Fibroblast of peridontal ligament (primary cell): ENCODE measurements at regions not wholly inside any gene's neighbourhood (a gene's known extent, or its start where the extent isn't known, plus 50 kb on each side); places are given as distances from the start of the nearest gene placed in this dataset.
"Not testable (repeated sequence)": the region's sequence is repeated elsewhere in the genome, so short reads cannot be mapped to it uniquely, and the experiment has no call there.

Experiments used
- DNase-seq: peaks from one replicate; pipeline ENCODE4 v3.0.0-alpha.2; 2010; ENCODE audit errors: extremely low read depth

GRCh38 chr12:131644481-131644880 is 66.4 kb upstream of the SFSWAP start:
- DNase-seq, result no peak

- not testable (repeated sequence) for DNase-seq
Observed at GRCh38 chr12:131644917-131645316, 66.0 kb upstream of the SFSWAP start.

- DNase-seq, result not testable (repeated sequence)
Observed at GRCh38 chr12:131645557-131645956, 65.3 kb upstream of the SFSWAP start.

GRCh38 chr12:131646444-131646843 is 64.4 kb upstream of the SFSWAP start:
- DNase-seq, result not testable (repeated sequence)

GRCh38 chr12:131647667-131648066 is 63.2 kb upstream of the SFSWAP start:
- DNase-seq, result no peak

GRCh38 chr12:131655469-131656174 is 55.3 kb upstream of the SFSWAP start:
- not testable (repeated sequence) for DNase-seq

- not testable (repeated sequence) for DNase-seq
Observed at GRCh38 chr12:131656796-131657195, 54.1 kb upstream of the SFSWAP start.

- not testable (repeated sequence) for DNase-seq
Observed at GRCh38 chr12:131658605-131659004, 52.3 kb upstream of the SFSWAP start.

- DNase-seq, result not testable (repeated sequence)
Observed at GRCh38 chr12:131659484-131659883, 51.4 kb upstream of the SFSWAP start.

GRCh38 chr12:131659976-131660375 is 50.9 kb upstream of the SFSWAP start:
- not testable (repeated sequence) for DNase-seq

GRCh38 chr12:131660401-131660800 is 50.5 kb upstream of the SFSWAP start:
- not testable (repeated sequence) for DNase-seq
